Stimulated activated CD4-positive, alpha-beta T cell treated with anti-CD3 and anti-CD28 coated beads, Interleukin-4, amount 100 ng/mL, for 24 hours (primary cell): ENCODE measurements at regions not wholly inside any gene's neighbourhood (a gene's known extent, or its start where the extent isn't known, plus 50 kb on each side); places are given as distances from the start of the nearest gene placed in this dataset.

ENCODE experiments used
- DNase-seq: peaks from one replicate; pipeline ENCODE4 v3.0.0-alpha.2; 2020

GRCh38 chrX:42505016-42505415, 272.9 kb downstream of the PPP1R2C start:
- DNase-seq = no peak

GRCh38 chrX:42499620-42500019, 278.3 kb downstream of the PPP1R2C start:
- DNase-seq = no peak

GRCh38 chrX:42497356-42497755, 280.6 kb downstream of the PPP1R2C start:
- DNase-seq = no peak

GRCh38 chrX:42496239-42496638, 281.7 kb downstream of the PPP1R2C start:
- no peak for DNase-seq

GRCh38 chrX:42495139-42495538, 282.8 kb downstream of the PPP1R2C start:
- DNase-seq = no peak

GRCh38 chrX:42491137-42491907, 286.6 kb downstream of the PPP1R2C start:
- DNase-seq = no peak

GRCh38 chrX:42490111-42490510, 287.9 kb downstream of the PPP1R2C start:
- DNase-seq = no peak

- no peak for DNase-seq
Observed at GRCh38 chrX:42485601-42486000, 292.4 kb downstream of the PPP1R2C start.

GRCh38 chrX:42484233-42484632, 293.7 kb downstream of the PPP1R2C start:
- no peak for DNase-seq

- DNase-seq = no peak
Observed at GRCh38 chrX:42477396-42477795, 300.6 kb downstream of the PPP1R2C start.

- no peak for DNase-seq
Observed at GRCh38 chrX:42472727-42473126, 305.2 kb downstream of the PPP1R2C start.

- DNase-seq = no peak
Observed at GRCh38 chrX:42466332-42467046, 311.5 kb downstream of the PPP1R2C start.

GRCh38 chrX:42465821-42466220, 312.1 kb downstream of the PPP1R2C start:
- no peak for DNase-seq

GRCh38 chrX:42463706-42464490, 314.1 kb downstream of the PPP1R2C start:
- DNase-seq = no peak

- DNase-seq = no peak
Observed at GRCh38 chrX:42462917-42463316, 315.0 kb downstream of the PPP1R2C start.

GRCh38 chrX:42460706-42461105, 317.3 kb downstream of the PPP1R2C start:
- no peak for DNase-seq

GRCh38 chrX:42459735-42460134, 318.2 kb downstream of the PPP1R2C start:
- no peak for DNase-seq

- no peak for DNase-seq
Observed at GRCh38 chrX:42456176-42456700, 321.7 kb downstream of the PPP1R2C start.

GRCh38 chrX:42450228-42450627, 327.7 kb downstream of the PPP1R2C start:
- no peak for DNase-seq

GRCh38 chrX:42443267-42443666, 334.7 kb downstream of the PPP1R2C start:
- DNase-seq = no peak

GRCh38 chrX:42442745-42443144, 335.2 kb downstream of the PPP1R2C start:
- DNase-seq = no peak

GRCh38 chrX:42437211-42437610, 340.8 kb downstream of the PPP1R2C start:
- DNase-seq = no peak

- no peak for DNase-seq
Observed at GRCh38 chrX:42434458-42435166, 343.4 kb downstream of the PPP1R2C start.
